Breast epithelium (tissue), 3 donors: ENCODE measurements at regions not wholly inside any gene's neighbourhood (a gene's known extent, or its start where the extent isn't known, plus 50 kb on each side); places are given as distances from the start of the nearest gene placed in this dataset.

Experiments
- POLR2A ChIP-seq: fragments of 450-650 bp; IDR thresholded peaks from one replicate; pipeline ENCODE4 v1.6.1; 2016; ENCODE audit warnings: antibody characterized with exemption, mild to moderate bottlenecking, moderate library complexity
- POLR2AphosphoS5 ChIP-seq, 3 donors: sonication (generic); formaldehyde crosslinking; IDR thresholded peaks; one replicate each; pipeline ENCODE4 v1.6.1; 2017; ENCODE audit warnings: antibody characterized with exemption in 3 of 3
- TF ChIP-seq, protein P1 (sequence below), 3 donors: fragments of 450-650 bp; IDR thresholded peaks; one replicate each; pipeline ENCODE4 v1.5.1; 2016 to 2017; ENCODE audit warnings: antibody characterized with exemption in 3 of 3, mild to moderate bottlenecking in 3 of 3, moderate library complexity in 3 of 3

DNA sequence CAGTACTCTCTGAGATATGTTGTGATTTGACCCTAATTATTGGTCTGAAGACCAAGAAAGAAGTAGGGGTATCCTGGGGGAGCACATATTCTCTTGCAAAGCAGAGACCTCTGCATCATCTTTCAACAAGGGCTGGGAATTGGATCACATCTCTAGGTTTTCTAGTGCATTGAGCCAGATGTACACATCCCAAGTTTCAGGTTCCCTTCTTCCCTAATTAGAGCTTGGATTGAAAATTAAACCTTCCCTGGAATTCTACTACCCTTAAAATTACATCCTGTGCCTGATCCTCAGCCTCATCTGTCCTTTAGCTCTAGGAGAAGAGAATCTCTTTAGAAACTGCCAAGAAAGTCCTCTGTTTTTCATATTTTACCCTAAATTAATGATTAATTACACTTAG is 839.6 kb downstream of the SLC6A15 start:
- TF ChIP-seq, protein P1, sequence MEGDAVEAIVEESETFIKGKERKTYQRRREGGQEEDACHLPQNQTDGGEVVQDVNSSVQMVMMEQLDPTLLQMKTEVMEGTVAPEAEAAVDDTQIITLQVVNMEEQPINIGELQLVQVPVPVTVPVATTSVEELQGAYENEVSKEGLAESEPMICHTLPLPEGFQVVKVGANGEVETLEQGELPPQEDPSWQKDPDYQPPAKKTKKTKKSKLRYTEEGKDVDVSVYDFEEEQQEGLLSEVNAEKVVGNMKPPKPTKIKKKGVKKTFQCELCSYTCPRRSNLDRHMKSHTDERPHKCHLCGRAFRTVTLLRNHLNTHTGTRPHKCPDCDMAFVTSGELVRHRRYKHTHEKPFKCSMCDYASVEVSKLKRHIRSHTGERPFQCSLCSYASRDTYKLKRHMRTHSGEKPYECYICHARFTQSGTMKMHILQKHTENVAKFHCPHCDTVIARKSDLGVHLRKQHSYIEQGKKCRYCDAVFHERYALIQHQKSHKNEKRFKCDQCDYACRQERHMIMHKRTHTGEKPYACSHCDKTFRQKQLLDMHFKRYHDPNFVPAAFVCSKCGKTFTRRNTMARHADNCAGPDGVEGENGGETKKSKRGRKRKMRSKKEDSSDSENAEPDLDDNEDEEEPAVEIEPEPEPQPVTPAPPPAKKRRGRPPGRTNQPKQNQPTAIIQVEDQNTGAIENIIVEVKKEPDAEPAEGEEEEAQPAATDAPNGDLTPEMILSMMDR (IDR thresholded peaks at IDR 0.05), result no peak
- TF ChIP-seq POLR2A (no peak), POLR2AphosphoS5 (IDR thresholded peaks at IDR 0.05) (no peak)
